ENCODE measurements at regions not wholly inside any gene's neighbourhood (a gene's known extent, or its start where the extent isn't known, plus 50 kb on each side); places are given as distances from the start of the nearest gene placed in this dataset.

DNA sequence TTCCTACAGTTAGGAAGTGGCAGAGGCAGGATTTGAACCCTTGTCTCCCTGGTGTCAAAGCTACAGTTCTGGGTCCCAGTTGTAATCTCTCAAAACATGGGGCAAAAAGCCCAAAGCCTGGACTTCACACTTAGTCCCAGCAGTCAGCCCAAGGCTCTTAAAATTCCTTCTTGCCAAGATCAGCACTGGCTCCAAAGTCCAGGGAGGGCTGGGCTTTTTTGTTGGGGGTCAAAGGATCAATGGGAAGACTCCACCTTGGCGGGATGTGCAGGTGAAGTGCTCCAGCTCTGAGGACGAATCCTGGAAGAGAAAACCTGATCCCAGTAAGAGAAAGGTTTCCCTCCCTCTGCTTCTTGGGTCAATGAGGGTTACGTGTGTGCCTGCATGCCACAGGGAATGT is 195.5 kb downstream of the HAPSTR1 start:
- H3K4me3 ChIP-seq (replicated peaks; ENCODE audit: insufficient read depth, low read length), result no peak overlapping the region
- no peaks in the 10 kb centered on the region for H3K27me3 ChIP-seq (ENCODE audit: insufficient read depth, poor library complexity, severe bottlenecking)
- H3K27ac ChIP-seq (replicated peaks), result no peak overlapping the region
- DNase-seq (ENCODE audit: low read depth in 1 of 2, low spot score in 1 of 2), result no peak
- TF ChIP-seq GABPA (IDR thresholded peaks at IDR 0.05; ENCODE audit: low read depth) (no peak), REST (IDR thresholded peaks at IDR 0.05; ENCODE audit: insufficient replicate concordance, low read depth) (no peak), SPI1 (IDR thresholded peaks at IDR 0.05; ENCODE audit: borderline replicate concordance, low read depth) (no peak), POLR2AphosphoS5 (IDR thresholded peaks at IDR 0.05; ENCODE audit: low read depth) (no peak)
- TF ChIP-seq, protein P1, sequence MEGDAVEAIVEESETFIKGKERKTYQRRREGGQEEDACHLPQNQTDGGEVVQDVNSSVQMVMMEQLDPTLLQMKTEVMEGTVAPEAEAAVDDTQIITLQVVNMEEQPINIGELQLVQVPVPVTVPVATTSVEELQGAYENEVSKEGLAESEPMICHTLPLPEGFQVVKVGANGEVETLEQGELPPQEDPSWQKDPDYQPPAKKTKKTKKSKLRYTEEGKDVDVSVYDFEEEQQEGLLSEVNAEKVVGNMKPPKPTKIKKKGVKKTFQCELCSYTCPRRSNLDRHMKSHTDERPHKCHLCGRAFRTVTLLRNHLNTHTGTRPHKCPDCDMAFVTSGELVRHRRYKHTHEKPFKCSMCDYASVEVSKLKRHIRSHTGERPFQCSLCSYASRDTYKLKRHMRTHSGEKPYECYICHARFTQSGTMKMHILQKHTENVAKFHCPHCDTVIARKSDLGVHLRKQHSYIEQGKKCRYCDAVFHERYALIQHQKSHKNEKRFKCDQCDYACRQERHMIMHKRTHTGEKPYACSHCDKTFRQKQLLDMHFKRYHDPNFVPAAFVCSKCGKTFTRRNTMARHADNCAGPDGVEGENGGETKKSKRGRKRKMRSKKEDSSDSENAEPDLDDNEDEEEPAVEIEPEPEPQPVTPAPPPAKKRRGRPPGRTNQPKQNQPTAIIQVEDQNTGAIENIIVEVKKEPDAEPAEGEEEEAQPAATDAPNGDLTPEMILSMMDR (IDR thresholded peaks at IDR 0.05; ENCODE audit: insufficient read depth, low read length), result no peak

GRCh38 chr16:9296271-9296590 is 204.8 kb downstream of the HAPSTR1 start:
- Histone ChIP-seq H3K27me3 (ENCODE audit: insufficient read depth, poor library complexity, severe bottlenecking) (no peaks in the 10 kb centered on the region), H3K4me3 (replicated peaks; ENCODE audit: insufficient read depth, low read length) (no peak overlapping the region), H3K27ac (replicated peaks) (no peak overlapping the region)
- DNase-seq (ENCODE audit: low read depth in 1 of 2, low spot score in 1 of 2), result no peak
- TF ChIP-seq, protein P1 (IDR thresholded peaks at IDR 0.05; ENCODE audit: insufficient read depth, low read length), result no peak
- TF ChIP-seq REST (IDR thresholded peaks at IDR 0.05; ENCODE audit: insufficient replicate concordance, low read depth) (no peak), SPI1 (IDR thresholded peaks at IDR 0.05; ENCODE audit: borderline replicate concordance, low read depth) (no peak), GABPA (IDR thresholded peaks at IDR 0.05; ENCODE audit: low read depth) (no peak), POLR2AphosphoS5 (IDR thresholded peaks at IDR 0.05; ENCODE audit: low read depth) (no peak)

GRCh38 chr16:9297437-9298113 is 206.1 kb downstream of the HAPSTR1 start:
- Histone ChIP-seq H3K4me3 (replicated peaks; ENCODE audit: insufficient read depth, low read length) (no peak overlapping the region), H3K27ac (replicated peaks) (no peak overlapping the region), H3K27me3 (ENCODE audit: insufficient read depth, poor library complexity, severe bottlenecking) (no peaks in the 10 kb centered on the region)
- TF ChIP-seq SPI1 (IDR thresholded peaks at IDR 0.05; ENCODE audit: borderline replicate concordance, low read depth) (no peak), REST (IDR thresholded peaks at IDR 0.05; ENCODE audit: insufficient replicate concordance, low read depth) (no peak)
- TF ChIP-seq, protein P1 (IDR thresholded peaks at IDR 0.05; ENCODE audit: insufficient read depth, low read length), result peak; percentile 32
- DNase-seq (ENCODE audit: low read depth in 1 of 2, low spot score in 1 of 2), result no peak
